SK-N-SH (cell line): ENCODE measurements at regions not wholly inside any gene's neighbourhood (a gene's known extent, or its start where the extent isn't known, plus 50 kb on each side); places are given as distances from the start of the nearest gene placed in this dataset.

Experiments
- CTCF ChIA-PET: fragments of 300-600, 350-600 bp; formaldehyde crosslinking; extraction: SDS; loops from one replicate; lab custom pipeline; 2021; lab: Yijun Ruan, JAX
- POLR2A ChIA-PET: fragments of 350-600 bp; sonication (Branson Sonifier 250); formaldehyde crosslinking; extraction: SDS; loops from one replicate; lab custom pipeline; 2020; ENCODE audit warnings: antibody characterized with exemption, inconsistent platforms; lab: Yijun Ruan, JAX
- DNase-seq: peaks from one replicate; pipeline ENCODE4 v3.0.0; 2012
- H2AFZ ChIP-seq: fragments of 200-600 bp; sonication (generic); 2 replicates; pipeline ENCODE4 v1.8.1; 2016; ENCODE audit warnings: antibody characterized with exemption, mild to moderate bottlenecking, low read depth
- H3F3A ChIP-seq: fragments of 200-600 bp; sonication (generic); replicated peaks from 2 replicates; pipeline ENCODE3; 2016; ENCODE audit warnings: antibody characterized with exemption, mild to moderate bottlenecking; ENCODE audit not compliant: insufficient read depth
- H3K27ac ChIP-seq, 2 experiments: fragments of 200-500 bp in 1 of 2; fragments of 200-600 bp in 1 of 2; sonication (Bioruptor generic) in 1 of 2; sonication (generic), shearing (Covaris generic) in 1 of 2; 2 replicates each; pipeline versions ENCODE4 v1.5.1 to v1.6.1; 2014 to 2016; ENCODE audit warnings: low read depth in 2 of 2, inconsistent platforms in 1 of 2, low read length in 1 of 2, mild to moderate bottlenecking in 1 of 2, mixed read lengths in 1 of 2
- H3K27me3 ChIP-seq: fragments of 200-600 bp; sonication (generic), shearing (Covaris generic); 2 replicates; pipeline ENCODE4 v1.6.1; 2016; ENCODE audit warnings: mixed run types; ENCODE audit not compliant: insufficient read depth
- H3K36me3 ChIP-seq, 2 experiments: fragments of 200-500 bp in 1 of 2; fragments of 200-600 bp in 1 of 2; sonication (Bioruptor generic) in 1 of 2; sonication (generic) in 1 of 2; replicated peaks in 1 of 2; 2 replicates each; pipeline versions ENCODE3 to v1.5.1; 2014 to 2016; ENCODE audit warnings: low read length in 1 of 2, mild to moderate bottlenecking in 1 of 2; ENCODE audit not compliant: insufficient read depth in 2 of 2, control insufficient read depth in 1 of 2
- H3K4me1 ChIP-seq, 2 experiments: fragments of 200-500 bp in 1 of 2; fragments of 200-600 bp in 1 of 2; sonication (Bioruptor generic) in 1 of 2; sonication (generic), shearing (Covaris generic) in 1 of 2; 2 replicates each; pipeline versions ENCODE4 v1.5.1 to v1.6.1; 2014 to 2016; ENCODE audit warnings: low read depth in 1 of 2, low read length in 1 of 2, mixed run types in 1 of 2; ENCODE audit not compliant: insufficient read depth in 2 of 2, control insufficient read depth in 1 of 2
- H3K4me2 ChIP-seq: fragments of 200-600 bp; sonication (generic), shearing (Covaris generic); 2 replicates; pipeline ENCODE4 v1.6.1; 2017; ENCODE audit warnings: mixed run types
- H3K4me3 ChIP-seq, 2 experiments: fragments of 200-500 bp in 1 of 2; fragments of 200-600 bp in 1 of 2; sonication (Bioruptor generic) in 1 of 2; sonication (generic), shearing (Covaris generic) in 1 of 2; 2 replicates each; pipeline versions ENCODE4 v1.5.1 to v1.8.1; 2014 to 2016; ENCODE audit warnings: low read depth in 2 of 2, inconsistent platforms in 1 of 2, low read length in 1 of 2, mild to moderate bottlenecking in 1 of 2, mixed read lengths in 1 of 2, moderate library complexity in 1 of 2
- H3K79me2 ChIP-seq: fragments of 200-600 bp; sonication (generic); 2 replicates; pipeline ENCODE4 v1.8.1; 2017; ENCODE audit warnings: mild to moderate bottlenecking; ENCODE audit not compliant: insufficient read depth
- H3K9ac ChIP-seq: fragments of 200-600 bp; sonication (generic); 2 replicates; pipeline ENCODE4 v1.6.1; 2017; ENCODE audit warnings: mixed run types
- H3K9me2 ChIP-seq: fragments of 200-600 bp; sonication (generic); 2 replicates; pipeline ENCODE4 v1.6.1; 2017; ENCODE audit warnings: mixed run types
- H3K9me3 ChIP-seq: fragments of 200-600 bp; sonication (generic); 2 replicates; pipeline ENCODE4 v1.6.1; 2017; ENCODE audit warnings: mixed run types, mild to moderate bottlenecking, moderate library complexity
- H4K20me1 ChIP-seq: fragments of 200-600 bp; sonication (generic); 2 replicates; pipeline ENCODE4 v1.6.1; 2017; ENCODE audit warnings: mild to moderate bottlenecking, mixed run types; ENCODE audit not compliant: insufficient read depth
- CHD2 ChIP-seq: fragments of 150-350 bp; IDR thresholded peaks from 2 replicates; pipeline ENCODE4 v1.6.1; 2018; ENCODE audit warnings: low read length; ENCODE audit not compliant: partially characterized antibody
- FOSL2 ChIP-seq: IDR thresholded peaks from 2 replicates; pipeline ENCODE4 v1.4.0; 2012; ENCODE audit warnings: low read depth, mild to moderate bottlenecking, moderate library complexity, borderline replicate concordance
- FOXJ3 ChIP-seq: sonication (generic); formaldehyde crosslinking; IDR thresholded peaks from 2 replicates; pipeline ENCODE4 v1.5.1; 2020; ENCODE audit warnings: mild to moderate bottlenecking, missing genetic modification reagents
- FOXM1 ChIP-seq: IDR thresholded peaks from 2 replicates; pipeline ENCODE4 v1.4.0; 2012; ENCODE audit warnings: low read depth, mild to moderate bottlenecking
- GATA2 ChIP-seq: sonication (generic); formaldehyde crosslinking; IDR thresholded peaks from 2 replicates; pipeline ENCODE4 v1.5.0; 2020; ENCODE audit warnings: mild to moderate bottlenecking, missing genetic modification reagents
- JUND ChIP-seq: IDR thresholded peaks from 2 replicates; pipeline ENCODE4 v1.4.0; 2012
- MAX ChIP-seq: IDR thresholded peaks from 2 replicates; pipeline ENCODE4 v1.4.0; 2012; ENCODE audit warnings: low read depth
- MXI1 ChIP-seq: IDR thresholded peaks from 2 replicates; pipeline ENCODE4 v1.6.1; 2012; ENCODE audit warnings: mild to moderate bottlenecking, low read depth, low read length, improper control_type of control experiment
- NFIC ChIP-seq: IDR thresholded peaks from 2 replicates; pipeline ENCODE4 v1.4.0; 2012; ENCODE audit warnings: borderline replicate concordance
- NRF1 ChIP-seq: IDR thresholded peaks from 2 replicates; pipeline ENCODE4 v1.6.1; 2012; ENCODE audit warnings: low read depth, mild to moderate bottlenecking, low read length
- PBX3 ChIP-seq: IDR thresholded peaks from 2 replicates; pipeline ENCODE4; 2012
- POLR2AphosphoS5 ChIP-seq: IDR thresholded peaks from 2 replicates; pipeline ENCODE4 v1.6.1; 2012; ENCODE audit warnings: low read depth, low read length
- REST ChIP-seq: IDR thresholded peaks from 2 replicates; pipeline ENCODE4 v1.6.1; 2012; ENCODE audit warnings: mild to moderate bottlenecking, low read depth, low read length, moderate library complexity
- SIN3A ChIP-seq: IDR thresholded peaks from 2 replicates; pipeline ENCODE4 v1.6.1; 2012; ENCODE audit warnings: low read depth, mild to moderate bottlenecking, low read length, moderate library complexity, borderline replicate concordance
- TCF12 ChIP-seq: IDR thresholded peaks from 2 replicates; pipeline ENCODE4 v1.4.0; 2012
- YY1 ChIP-seq: IDR thresholded peaks from 2 replicates; pipeline ENCODE4 v1.4.0; 2012; ENCODE audit warnings: low read depth, mild to moderate bottlenecking
- ZBTB33 ChIP-seq: IDR thresholded peaks from 2 replicates; pipeline ENCODE4 v1.4.0; 2012; ENCODE audit warnings: low read depth, borderline replicate concordance
- WGBS: methylation state at CpG from one replicate; pipeline ENCODE4 v1.1.6; 2017; ENCODE audit warnings: low lambda C conversion rate; 5-methylcytosine and 5-hydroxymethylcytosine counted together

GRCh38 chr1:62377043-62377562, 57.9 kb upstream of the KANK4 start:
- no peak overlapping the region for H3K27ac ChIP-seq
- ChIA-PET POLR2A (no interaction called here), CTCF (interaction anchor here (0.8 to 2.3 kb wide), 5 partner anchors 11 to 279 kb away, joined by 3 to 10 read pairs (median 3); no protein-coding TSS in a partner anchor)

More at GRCh38 chr1:62377043-62377562, 57.9 kb upstream of the KANK4 start:
- TF ChIP-seq FOXJ3 (CRISPR knock-in tag) (no peak), MXI1 (no peak), FOSL2 (no peak), TCF12 (no peak), SIN3A (no peak), FOXM1 (no peak), NRF1 (no peak), PBX3 (no peak), REST (no peak), NFIC (no peak), ZBTB33 (no peak), JUND (no peak), POLR2AphosphoS5 (no peak), MAX (no peak), GATA2 (CRISPR knock-in tag) (no peak), YY1 (no peak), CHD2 (no peak)
- no peak overlapping the region for H3K4me2 ChIP-seq
- H3K9me3 ChIP-seq: no peaks in the 10 kb centered on the region
- WGBS: 46% methylated on average over 3 of the region's 3 CpGs
- H3K9ac ChIP-seq: no peak overlapping the region
- no peak overlapping the region for H2AFZ ChIP-seq
- H3K36me3 ChIP-seq: no peaks in the 10 kb centered on the region
- no peaks in the 10 kb centered on the region for H3K79me2 ChIP-seq
- peaks cover 0 to 3% of the 10 kb centered on the region in 2 experiments; a peak in 1 of 4 replicates for H3K4me1 ChIP-seq
- H3K4me3 ChIP-seq: no peak overlapping the region
- H4K20me1 ChIP-seq: no peaks in the 10 kb centered on the region
- no peaks in the 10 kb centered on the region for H3K27me3 ChIP-seq
- no peaks in the 10 kb centered on the region for H3K9me2 ChIP-seq
- no peak for DNase-seq
- H3F3A ChIP-seq: no peaks in the 10 kb centered on the region
